ENCODE measurements at regions not wholly inside any gene's neighbourhood (a gene's known extent, or its start where the extent isn't known, plus 50 kb on each side); places are given as distances from the start of the nearest gene placed in this dataset.

DNA sequence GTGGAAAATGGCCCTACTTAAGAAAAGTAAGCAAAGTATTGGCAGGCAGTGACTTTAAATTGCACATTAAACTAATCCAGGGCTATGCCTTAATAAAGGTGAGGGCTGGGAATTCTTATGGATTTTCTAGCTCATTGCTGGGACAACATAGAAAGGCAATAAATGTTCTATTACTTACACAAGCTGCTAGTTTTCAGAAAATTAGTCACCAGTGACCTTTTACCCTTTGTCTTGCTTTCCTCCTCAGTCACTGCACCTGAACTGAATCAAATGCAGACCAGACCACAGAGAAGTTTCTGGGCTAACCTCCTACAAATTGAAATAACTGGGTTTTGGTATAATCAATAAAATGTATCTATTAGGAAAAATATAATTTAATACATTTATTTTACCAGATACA is 694.4 kb upstream of the FAM241A start:
- H3K27ac Mint-ChIP-seq (ENCODE audit: unreplicated experiment) = no peak overlapping the region
- H3K4me1 Mint-ChIP-seq (ENCODE audit: low read depth) = no peaks in the 10 kb centered on the region
- DNase-seq (ENCODE audit: low spot score) = no peak
- H3K9me3 Mint-ChIP-seq (ENCODE audit: low read depth) = peaks cover 3% of the 10 kb centered on the region
- H3K36me3 Mint-ChIP-seq (ENCODE audit: low read depth) = peaks cover 1% of the 10 kb centered on the region
- no peak for TF ChIP-seq CTCF (IDR thresholded peaks at IDR 0.05)
- peaks cover 17% of the 10 kb centered on the region for H3K27me3 Mint-ChIP-seq (ENCODE audit: low read depth)
- H3K4me3 Mint-ChIP-seq (ENCODE audit: unreplicated experiment) = no peak overlapping the region

- Mint-ChIP-seq H3K27ac (ENCODE audit: unreplicated experiment) (no peak overlapping the region), H3K9me3 (ENCODE audit: low read depth) (no peaks in the 10 kb centered on the region), H3K4me3 (ENCODE audit: unreplicated experiment) (no peak overlapping the region), H3K27me3 (ENCODE audit: low read depth) (peaks cover 6% of the 10 kb centered on the region), H3K36me3 (ENCODE audit: low read depth) (no peaks in the 10 kb centered on the region), H3K4me1 (ENCODE audit: low read depth) (no peaks in the 10 kb centered on the region)
- no peak for DNase-seq (ENCODE audit: low spot score)
- TF ChIP-seq CTCF (IDR thresholded peaks at IDR 0.05) = no peak
Measured at GRCh38 chr4:111453216-111453615, 692.0 kb upstream of the FAM241A start.

DNA sequence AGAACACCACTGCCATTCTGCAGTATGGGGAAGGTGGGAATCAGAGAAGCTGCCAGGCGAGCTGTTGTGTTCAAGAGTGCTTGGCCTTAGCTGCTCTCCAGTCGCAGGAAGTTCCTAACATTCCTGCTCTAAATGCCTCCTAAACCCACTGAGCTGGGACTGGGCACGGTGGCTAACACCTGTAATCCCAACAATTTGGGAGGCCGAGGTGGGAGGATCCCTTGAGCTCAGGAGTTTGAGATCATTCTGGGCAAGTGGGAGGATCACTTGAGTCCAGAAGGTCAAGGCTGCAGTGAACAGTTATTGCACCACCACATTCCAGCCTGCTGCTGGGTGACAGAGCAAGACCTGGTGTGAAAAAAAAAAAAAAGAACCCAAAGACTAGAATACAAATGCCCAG is 690.3 kb upstream of the FAM241A start:
- DNase-seq (ENCODE audit: low spot score) = peak; percentile 24
- Mint-ChIP-seq H3K27me3 (ENCODE audit: low read depth) (peaks cover 4% of the 10 kb centered on the region), H3K9me3 (ENCODE audit: low read depth) (no peaks in the 10 kb centered on the region), H3K4me3 (ENCODE audit: unreplicated experiment) (no peak overlapping the region), H3K36me3 (ENCODE audit: low read depth) (no peaks in the 10 kb centered on the region), H3K4me1 (ENCODE audit: low read depth) (no peaks in the 10 kb centered on the region), H3K27ac (ENCODE audit: unreplicated experiment) (no peak overlapping the region)
- TF ChIP-seq CTCF (IDR thresholded peaks at IDR 0.05) = no peak

GRCh38 chr4:111464251-111465045 is 680.8 kb upstream of the FAM241A start:
- Mint-ChIP-seq H3K4me3 (ENCODE audit: unreplicated experiment) (no peak overlapping the region), H3K36me3 (ENCODE audit: low read depth) (no peaks in the 10 kb centered on the region), H3K4me1 (ENCODE audit: low read depth) (no peaks in the 10 kb centered on the region), H3K9me3 (ENCODE audit: low read depth) (peaks cover 12% of the 10 kb centered on the region), H3K27ac (ENCODE audit: unreplicated experiment) (no peak overlapping the region), H3K27me3 (ENCODE audit: low read depth) (peaks cover 10% of the 10 kb centered on the region)
- DNase-seq (ENCODE audit: low spot score) = no peak
- TF ChIP-seq CTCF (IDR thresholded peaks at IDR 0.05) = no peak

GRCh38 chr4:111466811-111467604 is 678.2 kb upstream of the FAM241A start:
- Mint-ChIP-seq H3K27me3 (ENCODE audit: low read depth) (peaks cover 10% of the 10 kb centered on the region), H3K36me3 (ENCODE audit: low read depth) (no peaks in the 10 kb centered on the region), H3K4me3 (ENCODE audit: unreplicated experiment) (no peak overlapping the region), H3K9me3 (ENCODE audit: low read depth) (peaks cover 15% of the 10 kb centered on the region), H3K27ac (ENCODE audit: unreplicated experiment) (no peak overlapping the region), H3K4me1 (ENCODE audit: low read depth) (no peaks in the 10 kb centered on the region)
- no peak for DNase-seq (ENCODE audit: low spot score)
- TF ChIP-seq CTCF (IDR thresholded peaks at IDR 0.05) = no peak
